GM12872 (cell line): ENCODE measurements at regions not wholly inside any gene's neighbourhood (a gene's known extent, or its start where the extent isn't known, plus 50 kb on each side); places are given as distances from the start of the nearest gene placed in this dataset.

ENCODE experiments used
- CTCF ChIP-seq: IDR thresholded peaks from 3 replicates; pipeline ENCODE4 v1.5.1; 2011; ENCODE audit warnings: low read depth, mild to moderate bottlenecking, low read length, moderate library complexity; ENCODE audit not compliant: insufficient read depth

GRCh38 chr11:70879601-70880285 is 372.6 kb downstream of the SHANK2 start:
- no peak for TF ChIP-seq CTCF

- no peak for TF ChIP-seq CTCF
Observed at GRCh38 chr11:70880416-70880815, 372.0 kb downstream of the SHANK2 start.

GRCh38 chr11:70881948-70882715 is 370.2 kb downstream of the SHANK2 start:
- TF ChIP-seq CTCF = no peak

GRCh38 chr11:70882716-70883085 is 369.7 kb downstream of the SHANK2 start:
- no peak for TF ChIP-seq CTCF

- no peak for TF ChIP-seq CTCF
Observed at GRCh38 chr11:70883323-70883940, 368.9 kb downstream of the SHANK2 start.

- no peak for TF ChIP-seq CTCF
Observed at GRCh38 chr11:70883973-70884623, 368.3 kb downstream of the SHANK2 start.
